Nucleus accumbens (tissue), 56 donors: ENCODE measurements at regions not wholly inside any gene's neighbourhood (a gene's known extent, or its start where the extent isn't known, plus 50 kb on each side); places are given as distances from the start of the nearest gene placed in this dataset.
"Not testable (repeated sequence)": the region's sequence is repeated elsewhere in the genome, so short reads cannot be mapped to it uniquely, and the experiment has no call there.

Experiments
- DNase-seq, 56 donors: peaks; one replicate each; lab custom pipeline; 2025; lab: John Stamatoyannopoulos, UW

DNA sequence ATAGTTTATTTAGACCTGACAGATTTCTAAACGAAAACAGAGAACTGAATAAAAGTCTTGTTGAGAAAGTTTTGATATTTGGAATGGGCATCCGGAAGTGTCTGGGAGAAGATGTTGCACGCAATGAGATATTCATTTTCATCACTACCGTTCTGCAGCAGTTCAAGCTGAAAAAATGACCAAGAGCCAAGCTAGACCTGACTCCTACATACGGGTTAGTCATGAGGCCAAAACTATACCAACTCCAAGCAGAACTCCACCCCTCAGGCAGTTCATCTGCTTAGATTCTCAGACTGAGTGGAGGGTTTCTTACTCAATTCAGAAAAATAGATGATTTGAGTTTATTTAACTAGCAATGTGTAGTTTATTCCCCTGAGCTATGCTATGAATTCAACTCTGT is 95.4 kb upstream of the ANXA1 start:
- no peak for DNase-seq

DNA sequence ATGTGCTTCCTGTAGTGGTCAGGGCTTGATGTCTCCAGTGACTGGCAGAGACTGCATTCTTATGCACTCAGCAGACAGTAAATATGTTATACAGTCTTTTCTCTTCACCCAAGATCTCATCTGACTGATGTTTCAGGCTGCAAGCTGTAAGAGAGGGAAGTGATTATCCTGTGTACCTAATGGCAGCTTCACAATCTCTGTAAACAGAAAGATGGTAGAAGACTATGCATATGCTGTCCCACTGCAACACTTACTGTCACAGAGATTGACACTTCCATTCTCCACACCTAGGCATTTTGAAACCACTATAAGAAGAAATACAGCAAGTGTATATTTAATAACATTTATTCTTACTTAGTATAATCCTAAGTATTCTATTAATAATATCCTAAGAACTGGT is 97.6 kb upstream of the ANXA1 start:
- DNase-seq, result no peak

DNA sequence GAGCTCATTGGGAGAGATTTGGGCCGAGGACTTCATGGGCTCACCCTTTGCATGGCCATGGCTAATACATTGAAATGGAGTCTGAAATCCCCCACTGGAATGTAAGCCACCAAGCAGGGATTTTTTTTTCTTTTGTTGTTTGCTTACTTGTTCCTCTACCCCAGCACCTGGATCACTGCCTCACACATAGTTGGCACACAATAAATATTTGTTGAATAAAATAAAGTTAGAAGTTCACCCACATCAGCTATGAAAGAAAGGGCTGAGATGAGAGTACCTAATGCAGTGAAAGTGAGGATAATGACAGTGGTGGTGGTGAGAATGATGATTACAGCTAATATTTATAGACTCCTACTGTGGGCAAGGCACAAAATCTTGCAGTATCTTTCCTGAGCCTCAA is 98.1 kb upstream of the ANXA1 start:
- DNase-seq, result no peak

DNA sequence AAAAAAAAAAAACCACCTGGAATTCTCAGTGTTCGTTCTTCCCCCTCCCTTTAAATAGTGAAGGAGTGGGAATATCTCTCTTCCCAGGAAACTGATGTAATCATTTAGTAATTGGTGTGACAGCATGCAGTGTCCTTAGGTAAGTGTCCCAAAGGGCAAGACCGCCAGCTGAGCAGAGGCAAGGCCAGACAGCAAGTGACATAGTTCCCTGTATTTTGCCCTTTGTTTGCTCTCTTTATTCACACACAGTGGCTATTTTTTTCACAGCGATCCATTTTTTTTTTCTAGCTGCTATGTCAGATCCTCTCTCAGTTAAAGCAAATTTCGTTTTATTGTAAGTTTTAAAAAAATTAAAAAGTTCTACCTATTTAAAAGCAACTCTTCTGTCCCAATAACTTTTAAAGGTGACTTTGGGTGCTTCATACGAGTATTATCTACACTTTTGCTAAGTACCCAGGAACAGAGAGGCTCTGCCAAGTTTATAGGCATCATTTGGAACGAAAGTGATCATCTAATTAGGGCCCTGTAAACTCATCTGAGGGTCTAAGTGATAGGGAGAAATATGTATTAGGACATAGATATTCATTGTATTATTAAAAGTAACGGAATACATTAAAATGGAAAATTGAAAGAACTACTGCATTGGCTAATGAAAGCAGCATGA is 98.2 kb upstream of the ALDH1A1 start:
- DNase-seq, result no peak

DNA sequence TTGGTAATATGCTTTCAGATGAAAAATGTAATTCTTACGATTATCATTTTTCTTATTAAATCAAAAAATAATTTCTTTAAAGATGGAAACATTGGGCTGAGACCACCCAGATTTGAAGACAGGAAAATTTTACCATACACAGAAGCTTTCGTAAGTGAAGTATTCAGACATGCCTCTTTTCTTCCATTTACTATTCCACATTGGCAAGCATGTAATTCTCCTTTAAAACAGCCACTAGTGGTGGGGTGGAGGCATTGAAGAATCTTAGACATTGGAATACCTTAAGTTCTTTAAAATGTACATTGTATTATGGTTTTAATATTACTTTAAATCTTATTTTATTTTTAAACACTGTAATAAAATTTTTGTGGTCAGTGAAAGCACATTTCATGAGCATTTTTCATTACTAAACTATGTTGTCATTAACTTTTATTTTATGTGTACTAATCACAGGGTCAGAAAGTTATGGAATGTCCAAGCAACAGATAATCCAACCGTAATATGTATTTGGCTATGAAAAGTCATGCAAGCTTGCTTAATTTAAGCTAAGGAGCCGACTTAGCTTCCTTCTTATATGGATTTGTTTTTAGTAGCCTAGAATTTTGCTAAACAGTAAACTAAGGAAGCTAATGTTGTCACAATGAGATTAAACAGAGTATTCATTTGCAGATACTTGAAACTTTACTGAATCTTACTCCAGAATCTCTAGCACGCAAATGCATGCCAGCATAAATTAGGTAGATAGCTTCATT is 97.4 kb upstream of the ALDH1A1 start:
- DNase-seq, result no peak

DNA sequence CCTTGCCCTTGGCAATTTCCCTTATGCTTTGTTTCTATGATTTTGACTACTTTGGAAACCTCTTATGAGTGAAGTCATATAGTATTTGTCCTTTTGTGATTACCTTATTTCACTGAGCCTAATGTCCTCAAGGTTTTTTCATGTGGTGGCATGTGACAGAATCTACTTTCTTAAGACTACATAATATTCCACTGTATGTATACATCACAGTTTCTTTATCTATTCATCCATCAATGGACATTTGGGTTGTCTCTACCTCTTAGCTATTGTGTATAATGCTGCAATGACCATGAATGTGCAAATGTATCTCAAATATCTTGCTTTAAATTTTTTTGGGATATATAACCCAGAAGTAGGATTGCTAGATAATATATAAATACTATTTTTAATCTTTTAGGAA is 96.4 kb upstream of the ALDH1A1 start:
- no peak for DNase-seq

DNA sequence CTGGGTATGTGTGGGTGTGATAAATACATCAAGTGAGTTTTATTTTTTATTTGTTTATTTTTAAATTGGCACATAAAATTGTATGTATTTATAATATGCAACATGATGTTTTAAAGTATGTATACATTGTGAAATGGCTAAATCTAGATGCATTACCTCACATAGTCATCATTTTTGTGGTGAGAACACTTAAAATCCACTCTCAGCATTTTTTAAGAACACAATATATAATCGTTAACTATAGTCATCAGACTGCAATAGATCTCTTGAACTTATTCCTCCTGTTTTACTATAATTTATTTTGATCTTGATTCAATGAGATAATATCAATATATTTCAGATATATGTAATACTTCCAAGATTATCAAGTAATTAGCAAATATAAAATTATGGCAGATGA is 93.9 kb upstream of the ALDH1A1 start:
- DNase-seq, result no peak

DNA sequence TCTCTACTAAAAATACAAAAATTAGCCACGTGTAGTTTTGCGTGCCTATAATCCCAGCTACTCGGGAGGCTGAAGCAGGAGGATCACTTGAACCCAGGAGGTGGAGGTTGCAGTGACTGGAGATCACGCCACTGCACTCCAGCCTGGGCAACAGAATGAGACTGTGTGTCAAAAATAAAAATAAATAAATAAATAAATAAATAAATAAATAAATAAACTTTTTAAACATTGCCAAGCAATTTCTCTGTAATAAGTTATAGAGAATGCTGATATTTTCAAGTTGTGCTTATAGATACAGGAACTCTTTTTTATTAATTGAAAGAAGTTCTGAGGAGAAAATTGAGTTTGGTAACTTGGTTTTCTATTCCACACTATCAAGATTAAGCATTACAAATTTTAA is 91.9 kb upstream of the ALDH1A1 start:
- DNase-seq, result not testable (repeated sequence)

DNA sequence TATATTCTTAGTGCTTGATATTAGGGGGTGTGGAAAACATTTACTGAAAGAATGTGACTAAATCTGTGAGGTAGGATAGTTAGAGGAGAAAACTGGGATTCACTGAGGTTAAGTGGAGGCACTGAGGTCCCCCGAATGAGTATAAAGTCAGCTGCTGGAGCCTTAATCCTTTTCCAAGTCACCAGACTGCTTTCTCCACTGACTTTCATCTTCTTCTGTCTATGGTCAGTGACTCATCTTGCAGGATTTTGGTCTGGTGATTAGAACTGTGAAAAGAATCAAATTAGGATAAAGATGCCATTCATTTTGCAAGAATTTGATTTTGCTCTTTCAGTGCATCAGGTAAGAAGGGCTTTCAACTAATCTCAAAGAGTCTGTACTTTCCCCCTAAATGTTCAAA is 89.3 kb upstream of the ALDH1A1 start:
- no peak for DNase-seq

DNA sequence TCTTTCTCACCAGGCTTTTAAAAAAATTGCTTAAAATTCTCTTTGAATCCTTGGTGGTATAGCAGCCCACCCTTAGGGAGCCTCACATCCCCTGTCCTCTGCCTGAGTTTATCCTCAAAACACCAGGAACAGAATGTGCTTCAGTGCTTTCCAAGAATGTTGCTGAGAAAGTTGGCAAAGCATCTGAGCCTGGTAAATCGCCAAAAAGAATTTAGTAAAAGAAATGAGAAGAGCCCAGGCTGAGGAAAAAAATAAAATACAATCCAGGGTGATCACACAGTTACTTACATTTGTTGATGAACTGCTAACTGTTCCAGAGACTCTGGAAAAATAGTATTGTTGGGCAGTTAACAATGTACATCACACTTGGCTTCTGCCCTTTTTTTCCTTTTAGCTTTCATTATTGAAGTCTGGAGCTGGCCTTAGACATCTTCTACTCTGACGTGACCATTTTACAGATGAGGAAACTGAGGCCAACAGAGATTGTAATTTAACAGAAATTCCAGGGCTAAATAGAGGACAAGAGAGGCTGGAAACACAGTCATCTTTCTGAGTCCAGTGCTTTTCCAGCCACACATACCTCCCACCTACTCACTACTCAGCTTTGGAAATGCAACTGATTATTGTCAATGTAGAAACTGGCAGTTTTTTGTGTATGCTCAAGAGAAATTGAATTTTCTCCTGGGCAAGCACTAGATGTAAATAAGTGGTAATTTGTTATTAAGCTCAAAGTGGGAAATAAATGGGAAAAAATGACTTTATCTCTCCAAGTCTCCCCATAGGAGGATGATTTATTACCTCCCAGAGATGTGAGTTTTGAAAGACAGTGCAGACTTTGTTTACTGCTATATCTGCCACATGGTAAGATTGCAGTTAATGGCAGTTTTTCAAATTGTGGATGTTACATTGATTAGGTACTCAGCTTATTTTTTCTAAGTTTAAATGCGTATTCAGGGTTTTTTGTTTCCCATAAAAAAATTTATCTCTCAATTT is 86.7 kb upstream of the ALDH1A1 start:
- DNase-seq, result peak in 3 of 56 donors; percentile 5 to 24 (median 6)

DNA sequence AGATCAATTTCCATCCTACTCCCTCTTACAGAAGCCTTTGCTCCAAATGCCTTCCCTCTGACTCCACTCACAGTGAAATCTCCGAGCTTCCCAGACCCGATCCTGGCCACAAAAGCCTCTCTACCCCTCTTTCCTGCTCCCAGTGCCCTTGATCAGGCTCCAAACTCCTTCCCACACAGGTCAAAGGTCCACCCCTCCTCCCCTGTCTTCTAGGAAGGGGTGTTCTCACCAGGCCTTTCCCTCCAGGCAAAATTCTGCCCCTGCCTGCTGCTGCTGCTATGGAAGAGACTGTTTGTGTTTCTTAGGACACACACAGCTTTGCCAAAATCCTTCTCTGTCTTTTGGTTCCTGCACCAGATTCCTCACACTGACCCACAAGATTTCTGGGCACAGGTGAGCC is 85.8 kb upstream of the ALDH1A1 start:
- DNase-seq, result peak in 20 of 56 donors; percentile 0 to 15 (median 5)

DNA sequence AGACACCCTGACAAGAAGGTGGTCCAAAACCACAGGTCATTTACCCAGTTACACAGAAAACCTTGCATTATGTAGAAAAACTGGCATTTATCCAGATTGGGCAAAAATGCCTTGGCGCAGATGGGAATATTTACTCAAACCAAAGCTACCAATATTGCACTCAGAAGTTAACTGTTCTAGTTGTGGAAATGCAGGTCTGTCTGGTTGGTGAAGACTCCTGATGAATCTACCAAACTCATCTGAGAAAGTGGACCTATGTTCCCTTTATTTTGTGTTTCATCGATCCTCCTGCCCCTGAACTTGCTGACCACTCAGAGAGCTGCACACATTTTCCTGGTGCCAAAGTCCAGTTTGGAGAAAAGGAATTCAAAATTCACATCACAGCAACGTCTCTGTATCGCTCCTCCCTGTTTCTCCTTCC is 85.2 kb upstream of the ALDH1A1 start:
- DNase-seq, result no peak

DNA sequence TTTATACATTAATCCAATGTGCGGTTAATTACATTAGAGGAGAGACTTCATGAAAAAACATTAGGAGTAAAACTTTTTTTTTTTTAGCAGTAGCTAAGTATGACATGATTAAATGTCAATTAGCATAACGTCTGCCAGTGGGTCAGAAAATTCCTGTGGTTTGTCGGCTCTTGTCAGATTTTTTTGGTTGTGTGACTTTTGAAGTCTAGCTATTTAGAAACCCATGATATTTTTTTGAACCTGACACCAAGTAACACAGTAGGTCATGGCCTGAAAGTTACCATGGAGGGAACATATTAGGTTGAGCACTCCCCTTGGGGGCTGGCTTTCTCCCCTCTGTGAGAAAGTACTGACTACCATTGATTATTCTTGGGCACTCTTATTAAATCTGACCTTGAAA is 84.8 kb upstream of the ALDH1A1 start:
- no peak for DNase-seq

DNA sequence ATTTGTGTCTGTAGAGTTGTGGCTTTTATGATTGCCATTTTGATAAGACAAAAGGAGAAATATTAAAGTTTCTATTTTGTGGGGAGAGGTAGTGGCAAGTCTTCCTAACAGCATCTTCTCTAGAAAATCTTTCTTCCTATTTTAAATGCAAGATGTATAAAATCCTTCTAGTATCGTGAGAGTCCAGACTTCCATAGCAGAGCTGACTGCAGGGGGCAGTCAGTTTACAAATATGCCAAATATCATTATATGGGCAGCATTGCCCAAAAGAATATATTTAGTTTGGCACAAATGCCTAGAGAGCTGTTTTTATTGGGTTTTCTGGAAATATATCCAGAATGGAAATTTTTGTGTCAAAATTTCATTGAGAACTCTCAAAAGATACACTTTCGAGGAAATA is 82.1 kb upstream of the ALDH1A1 start:
- no peak for DNase-seq

DNA sequence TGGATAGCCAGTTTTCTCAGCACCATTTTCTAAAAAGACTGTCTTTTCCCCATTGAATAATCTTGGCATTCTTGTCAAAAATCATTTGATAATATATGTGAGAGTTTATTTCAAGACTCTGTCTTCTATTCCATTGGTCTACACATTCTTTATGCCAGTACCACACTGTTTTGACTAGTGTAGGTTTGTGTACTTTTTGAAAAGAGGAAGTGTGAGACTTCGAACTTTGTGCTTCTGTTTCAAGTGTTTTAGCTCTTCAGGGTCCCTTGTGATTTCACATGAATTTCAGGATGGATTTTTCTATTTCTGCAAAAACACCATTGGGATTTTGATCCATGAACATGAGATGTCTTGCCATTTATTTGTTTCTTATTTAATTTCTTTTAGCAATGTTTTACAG is 78.5 kb upstream of the ALDH1A1 start:
- DNase-seq, result no peak

DNA sequence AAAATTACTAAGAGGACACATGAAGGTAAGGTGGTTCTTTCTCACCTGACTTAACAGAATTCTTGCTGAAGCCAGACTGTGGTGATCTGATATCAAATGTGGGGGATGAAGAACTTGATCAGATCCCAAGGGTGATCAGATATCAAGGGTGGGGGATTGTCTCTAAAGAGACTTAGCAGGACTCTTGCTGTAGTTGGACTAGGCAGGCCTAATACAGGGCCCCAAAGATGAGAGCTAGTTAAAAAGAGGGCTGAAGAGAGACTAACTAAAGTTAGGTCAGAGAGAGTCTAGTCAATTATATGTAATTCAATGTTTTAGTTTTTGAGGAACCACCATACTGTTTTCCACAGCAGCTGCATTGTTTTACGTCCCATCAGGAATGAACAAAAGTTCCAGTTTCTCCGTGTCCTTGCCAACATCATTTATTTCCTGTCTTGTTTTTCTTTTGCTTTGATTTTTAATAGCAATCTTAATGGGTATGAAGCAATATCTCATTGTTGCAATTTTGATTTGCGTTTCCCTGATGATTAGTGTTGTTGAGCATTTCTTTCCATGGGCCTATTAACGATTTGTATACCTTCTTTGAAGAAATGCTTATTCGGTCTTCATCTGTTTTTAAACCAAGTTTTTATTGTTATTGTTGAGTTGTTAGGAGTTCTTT is 77.6 kb upstream of the ALDH1A1 start:
- DNase-seq, result no peak

DNA sequence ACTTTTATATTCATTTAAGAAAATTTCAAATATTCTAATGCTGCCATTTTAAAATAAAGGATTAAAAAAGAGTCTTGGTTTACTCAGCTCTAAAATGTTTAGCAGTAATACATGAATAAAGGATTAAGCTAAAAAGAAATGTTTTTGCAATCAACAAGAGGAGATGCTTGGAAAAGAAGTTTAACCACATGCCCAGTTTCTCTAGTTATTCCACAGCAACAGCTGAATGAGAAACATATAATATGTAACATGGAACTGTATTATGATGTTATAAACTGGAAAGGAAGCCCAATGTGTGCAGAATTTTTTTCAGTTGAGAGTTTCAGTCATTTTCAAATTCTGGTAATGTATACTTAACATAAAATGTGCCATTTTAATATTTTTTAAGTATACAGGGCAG is 76.5 kb upstream of the ALDH1A1 start:
- no peak for DNase-seq

DNA sequence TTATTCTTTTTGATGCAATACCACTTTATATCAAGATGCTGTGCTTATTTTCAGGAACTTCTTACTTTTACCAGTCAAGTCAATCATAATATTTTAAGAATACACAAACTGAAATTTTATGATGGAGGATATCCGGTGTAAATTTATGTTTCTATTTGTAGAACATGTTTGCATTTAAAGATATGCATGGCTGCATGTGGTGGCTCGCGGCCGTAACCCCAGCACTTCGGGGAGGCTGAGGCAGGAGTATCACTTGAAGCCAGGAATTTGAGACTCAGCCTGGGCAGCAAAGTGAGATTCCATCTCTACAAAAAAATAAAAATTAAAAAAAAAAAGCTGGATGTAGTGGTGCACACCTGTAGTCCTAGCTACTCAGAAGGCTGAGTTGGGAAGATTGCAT is 73.5 kb upstream of the ALDH1A1 start:
- DNase-seq, result no peak

DNA sequence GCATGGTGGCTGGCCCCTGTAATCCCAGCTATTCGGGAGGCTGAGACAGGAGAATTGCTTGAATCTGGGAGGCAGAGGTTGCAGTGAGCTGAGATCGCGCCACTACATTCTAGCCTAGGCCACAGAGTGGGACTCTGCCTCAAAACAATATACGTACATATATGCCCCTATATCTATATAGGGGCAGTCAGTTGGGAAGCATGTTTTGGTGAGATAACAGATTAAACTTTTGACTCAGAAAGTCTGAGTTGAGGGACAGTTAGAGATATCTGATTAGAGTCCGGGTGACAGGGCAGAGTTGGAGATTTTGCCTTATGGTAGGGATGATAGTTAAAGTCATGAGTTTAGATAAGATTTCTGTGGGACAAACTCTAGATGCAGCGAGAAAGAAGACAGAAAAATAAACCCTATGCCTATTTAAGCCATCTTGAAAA is 71.8 kb upstream of the ALDH1A1 start:
- no peak for DNase-seq

DNA sequence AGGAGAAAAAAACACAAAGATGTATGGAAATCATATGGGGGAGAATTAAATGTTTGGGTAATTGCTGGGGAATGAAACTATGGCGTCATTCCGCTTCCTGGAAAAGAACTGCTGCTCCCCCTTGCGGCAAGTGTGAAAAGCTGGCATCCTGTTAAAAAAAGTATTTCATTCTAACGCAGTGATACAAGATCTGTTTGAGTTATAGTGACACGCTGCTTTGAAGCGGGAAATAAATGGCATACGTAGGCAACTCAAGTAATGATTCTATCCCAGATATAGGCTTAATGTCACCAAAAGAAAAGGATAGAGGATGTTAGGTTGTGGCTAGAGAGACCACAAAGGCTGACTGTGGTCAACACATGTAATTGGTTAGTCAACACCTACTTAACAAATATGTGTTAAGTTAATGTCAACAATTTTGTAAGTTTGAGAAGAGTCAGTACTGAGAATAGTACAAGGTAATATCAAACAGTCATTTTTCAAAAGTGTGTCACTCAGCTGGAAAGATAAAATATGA is 70.2 kb upstream of the ALDH1A1 start:
- DNase-seq, result peak in 15 of 56 donors; percentile 1 to 28 (median 9)
